Loucy (cell line): ENCODE measurements at regions not wholly inside any gene's neighbourhood (a gene's known extent, or its start where the extent isn't known, plus 50 kb on each side); places are given as distances from the start of the nearest gene placed in this dataset.

Experiments
- H2AFZ ChIP-seq: fragments of 200-600 bp; sonication (generic); 2 replicates; pipeline ENCODE4 v1.6.0; 2016; ENCODE audit warnings: antibody characterized with exemption, mild to moderate bottlenecking, low read length, moderate library complexity
- H3F3A ChIP-seq: fragments of 200-600 bp; 2 replicates; pipeline ENCODE4 v1.6.0; 2016; ENCODE audit warnings: antibody characterized with exemption, low read depth, mild to moderate bottlenecking
- H3K27me3 ChIP-seq: fragments of 200-600 bp; sonication (generic); 2 replicates; pipeline ENCODE4 v1.6.1; 2014; ENCODE audit warnings: low read length, mild to moderate bottlenecking; ENCODE audit not compliant: insufficient read depth, poor library complexity, severe bottlenecking
- H3K36me3 ChIP-seq: fragments of 200-600 bp; sonication (generic); 2 replicates; pipeline ENCODE4 v1.6.1; 2016; ENCODE audit warnings: low read length; ENCODE audit not compliant: insufficient read depth
- H3K4me1 ChIP-seq: fragments of 200-600 bp; sonication (generic); 2 replicates; pipeline ENCODE4 v1.5.1; 2014; ENCODE audit warnings: low read length, mild to moderate bottlenecking; ENCODE audit not compliant: insufficient read depth, poor library complexity, severe bottlenecking
- H3K4me2 ChIP-seq: fragments of 200-600 bp; sonication (generic); 2 replicates; pipeline ENCODE4 v1.6.0; 2014; ENCODE audit warnings: antibody characterized with exemption, low read length, low read depth, mild to moderate bottlenecking; ENCODE audit not compliant: poor library complexity, severe bottlenecking
- H3K4me3 ChIP-seq: fragments of 200-600 bp; sonication (generic); 2 replicates; pipeline ENCODE4 v1.5.1; 2014; ENCODE audit warnings: low read length, mild to moderate bottlenecking, mixed read lengths; ENCODE audit not compliant: poor library complexity, severe bottlenecking
- H3K79me2 ChIP-seq: fragments of 200-600 bp; sonication (generic); 2 replicates; pipeline ENCODE4 v1.6.1; 2014; ENCODE audit warnings: low read length; ENCODE audit not compliant: insufficient read depth
- H3K9ac ChIP-seq: fragments of 200-600 bp; sonication (generic); 2 replicates; pipeline ENCODE4 v1.6.0; 2014; ENCODE audit warnings: mild to moderate bottlenecking, low read depth, low read length, moderate library complexity; ENCODE audit not compliant: poor library complexity, severe bottlenecking
- H3K9me2 ChIP-seq: fragments of 200-600 bp; sonication (generic); replicated peaks from 2 replicates; pipeline ENCODE4 v1.6.1; 2016; ENCODE audit warnings: low read depth, low read length, mixed read lengths
- H3K9me3 ChIP-seq: fragments of 200-600 bp; sonication (generic); 2 replicates; pipeline ENCODE4 v1.6.1; 2014; ENCODE audit warnings: mild to moderate bottlenecking, antibody characterized with exemption, low read length, low read depth; ENCODE audit not compliant: insufficient read depth
- H4K20me1 ChIP-seq: fragments of 200-600 bp; sonication (generic); 2 replicates; pipeline ENCODE4 v1.6.0; 2014; ENCODE audit warnings: antibody characterized with exemption, low read length, mild to moderate bottlenecking; ENCODE audit not compliant: insufficient read depth, poor library complexity, severe bottlenecking
- CTCF ChIP-seq: fragments of 200-600 bp; sonication (generic); conservative IDR thresholded peaks from 2 replicates; pipeline ENCODE4 v1.5.1; 2014; ENCODE audit warnings: mild to moderate bottlenecking, antibody characterized with exemption, low read length
- EZH2phosphoT487 ChIP-seq: fragments of 200-600 bp; IDR thresholded peaks from 2 replicates; pipeline ENCODE4 v1.6.1; 2018; ENCODE audit warnings: antibody characterized with exemption, mild to moderate bottlenecking, moderate library complexity, borderline replicate concordance

DNA sequence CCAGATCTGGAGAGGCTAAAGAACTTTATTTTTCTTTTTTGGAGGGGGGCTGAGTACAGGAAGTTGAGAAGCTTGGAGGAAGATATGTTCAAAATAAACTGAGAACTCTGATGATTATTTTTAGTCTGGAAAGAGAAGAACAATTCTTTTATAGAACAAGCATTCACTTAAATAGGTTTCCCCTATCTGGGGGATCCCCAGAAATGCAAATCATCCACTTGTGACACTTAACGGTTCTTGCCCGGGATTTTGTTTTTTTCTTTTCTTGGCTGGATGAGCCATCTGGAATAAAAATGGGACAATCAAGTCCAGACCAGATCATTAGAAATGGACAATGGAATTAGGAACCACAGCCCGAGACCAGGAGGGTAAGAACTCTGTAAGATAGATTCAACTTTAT is 95.9 kb upstream of the EGR2 start:
- no peak overlapping the region for H2AFZ ChIP-seq
- H3K4me2 ChIP-seq, result no peak overlapping the region
- no peaks in the 10 kb centered on the region for H3K36me3 ChIP-seq
- H3K9me3 ChIP-seq, result no peaks in the 10 kb centered on the region
- peaks cover 5% of the 10 kb centered on the region for H3K27me3 ChIP-seq
- H3K9me2 ChIP-seq, result no peaks in the 10 kb centered on the region
- no peaks in the 10 kb centered on the region for H4K20me1 ChIP-seq
- H3K4me3 ChIP-seq, result no peak overlapping the region
- no peak overlapping the region for H3K9ac ChIP-seq
- H3F3A ChIP-seq, result no peaks in the 10 kb centered on the region
- H3K4me1 ChIP-seq, result no peaks in the 10 kb centered on the region
- TF ChIP-seq EZH2phosphoT487, result no peak
- TF ChIP-seq CTCF, result no peak
- H3K79me2 ChIP-seq, result no peaks in the 10 kb centered on the region

GRCh38 chr10:62911210-62911963 is 95.2 kb upstream of the EGR2 start:
- no peak overlapping the region for H3K4me2 ChIP-seq
- H3K4me3 ChIP-seq, result no peak overlapping the region
- H3K9me3 ChIP-seq, result no peaks in the 10 kb centered on the region
- no peaks in the 10 kb centered on the region for H3K9me2 ChIP-seq
- no peak for TF ChIP-seq CTCF
- no peak for TF ChIP-seq EZH2phosphoT487
- no peak overlapping the region for H3K9ac ChIP-seq
- H4K20me1 ChIP-seq, result no peaks in the 10 kb centered on the region
- no peaks in the 10 kb centered on the region for H3K36me3 ChIP-seq
- peaks cover 5% of the 10 kb centered on the region for H3K27me3 ChIP-seq
- no peaks in the 10 kb centered on the region for H3K79me2 ChIP-seq
- H2AFZ ChIP-seq, result no peak overlapping the region
- no peaks in the 10 kb centered on the region for H3K4me1 ChIP-seq
- H3F3A ChIP-seq, result no peaks in the 10 kb centered on the region

DNA sequence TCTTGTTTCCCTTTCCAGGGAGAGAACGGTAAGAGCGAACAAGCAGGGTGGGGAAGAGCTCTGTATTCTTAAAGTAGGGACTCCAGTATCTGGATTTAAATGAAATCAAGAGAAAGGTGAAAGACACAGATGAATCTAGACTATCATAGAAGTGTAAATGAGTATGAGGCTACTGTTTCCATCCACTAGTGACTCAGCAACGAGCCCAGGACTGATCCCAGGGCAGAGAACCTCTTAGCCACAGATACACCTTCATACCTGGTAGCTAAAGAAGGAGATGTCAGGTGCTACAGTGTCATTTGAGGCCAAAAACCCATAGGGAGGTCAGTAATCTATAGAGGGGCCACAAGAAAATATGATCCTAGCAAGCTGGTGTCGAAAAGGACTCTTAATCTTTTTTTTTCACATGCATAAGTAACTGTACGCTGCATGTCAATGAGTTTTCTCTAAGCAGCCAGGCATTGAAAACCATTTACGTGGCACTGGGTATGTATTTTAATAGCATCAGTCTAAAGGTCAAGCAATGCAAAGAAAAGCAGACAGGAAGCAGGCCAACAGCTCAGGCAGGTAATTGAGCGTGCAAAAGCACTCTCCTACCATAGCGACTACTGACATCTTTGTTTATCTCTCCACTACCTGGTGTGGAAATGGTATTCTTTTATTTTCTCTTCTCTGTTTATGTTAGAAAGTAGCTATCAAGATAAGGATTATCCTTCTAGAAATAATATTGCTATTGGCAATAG is 91.5 kb upstream of the EGR2 start:
- H3K9me2 ChIP-seq, result no peaks in the 10 kb centered on the region

More for the DNA sequence above, 91.5 kb upstream of the EGR2 start:
- no peak overlapping the region for H3K4me2 ChIP-seq
- no peak overlapping the region for H3K4me3 ChIP-seq
- no peaks in the 10 kb centered on the region for H4K20me1 ChIP-seq
- no peak overlapping the region for H3K9ac ChIP-seq
- no peaks in the 10 kb centered on the region for H3K79me2 ChIP-seq
- TF ChIP-seq EZH2phosphoT487, result no peak
- no peak for TF ChIP-seq CTCF
- no peak overlapping the region for H2AFZ ChIP-seq
- no peaks in the 10 kb centered on the region for H3K36me3 ChIP-seq
- peaks cover 5% of the 10 kb centered on the region for H3K27me3 ChIP-seq
- no peaks in the 10 kb centered on the region for H3K4me1 ChIP-seq
- no peaks in the 10 kb centered on the region for H3F3A ChIP-seq
- H3K9me3 ChIP-seq, result no peaks in the 10 kb centered on the region
